BE2C (cell line): ENCODE measurements at regions not wholly inside any gene's neighbourhood (a gene's known extent, or its start where the extent isn't known, plus 50 kb on each side); places are given as distances from the start of the nearest gene placed in this dataset.

Source experiments
- DNase-seq: peaks from one replicate; pipeline ENCODE4 v3.0.0-alpha.2; 2020
- H3K27me3 ChIP-seq: fragments of 250-450 bp; sonication (Bioruptor Pico); 2 replicates; pipeline ENCODE4 v1.5.1; 2020; ENCODE audit warnings: mild to moderate bottlenecking
- H3K36me3 ChIP-seq: fragments of 250-450 bp; sonication (Bioruptor Pico); 2 replicates; pipeline ENCODE4 v1.5.1; 2020; ENCODE audit warnings: mild to moderate bottlenecking
- H3K4me1 ChIP-seq: fragments of 250-450 bp; sonication (Bioruptor Pico); 2 replicates; pipeline ENCODE4 v1.5.1; 2020
- H3K4me3 ChIP-seq: 2 replicates; pipeline ENCODE4 v1.5.1; 2011; ENCODE audit warnings: low read depth, low read length
- H3K9me3 ChIP-seq: fragments of 250-450 bp; sonication (Bioruptor Pico); 2 replicates; pipeline ENCODE4 v1.5.1; 2020
- TF ChIP-seq, protein P1 (sequence below): IDR thresholded peaks from 2 replicates; pipeline ENCODE4 v1.5.1; 2012; ENCODE audit warnings: mild to moderate bottlenecking, low read depth, low read length

GRCh38 chr14:85169381-85169780 lies 360.6 kb upstream of the FLRT2 start:
- Histone ChIP-seq H3K27me3 (no peaks in the 10 kb centered on the region), H3K4me3 (no peak overlapping the region), H3K9me3 (no peaks in the 10 kb centered on the region), H3K36me3 (no peaks in the 10 kb centered on the region), H3K4me1 (no peaks in the 10 kb centered on the region)
- TF ChIP-seq, protein P1, sequence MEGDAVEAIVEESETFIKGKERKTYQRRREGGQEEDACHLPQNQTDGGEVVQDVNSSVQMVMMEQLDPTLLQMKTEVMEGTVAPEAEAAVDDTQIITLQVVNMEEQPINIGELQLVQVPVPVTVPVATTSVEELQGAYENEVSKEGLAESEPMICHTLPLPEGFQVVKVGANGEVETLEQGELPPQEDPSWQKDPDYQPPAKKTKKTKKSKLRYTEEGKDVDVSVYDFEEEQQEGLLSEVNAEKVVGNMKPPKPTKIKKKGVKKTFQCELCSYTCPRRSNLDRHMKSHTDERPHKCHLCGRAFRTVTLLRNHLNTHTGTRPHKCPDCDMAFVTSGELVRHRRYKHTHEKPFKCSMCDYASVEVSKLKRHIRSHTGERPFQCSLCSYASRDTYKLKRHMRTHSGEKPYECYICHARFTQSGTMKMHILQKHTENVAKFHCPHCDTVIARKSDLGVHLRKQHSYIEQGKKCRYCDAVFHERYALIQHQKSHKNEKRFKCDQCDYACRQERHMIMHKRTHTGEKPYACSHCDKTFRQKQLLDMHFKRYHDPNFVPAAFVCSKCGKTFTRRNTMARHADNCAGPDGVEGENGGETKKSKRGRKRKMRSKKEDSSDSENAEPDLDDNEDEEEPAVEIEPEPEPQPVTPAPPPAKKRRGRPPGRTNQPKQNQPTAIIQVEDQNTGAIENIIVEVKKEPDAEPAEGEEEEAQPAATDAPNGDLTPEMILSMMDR: no peak
- no peak for DNase-seq

DNA sequence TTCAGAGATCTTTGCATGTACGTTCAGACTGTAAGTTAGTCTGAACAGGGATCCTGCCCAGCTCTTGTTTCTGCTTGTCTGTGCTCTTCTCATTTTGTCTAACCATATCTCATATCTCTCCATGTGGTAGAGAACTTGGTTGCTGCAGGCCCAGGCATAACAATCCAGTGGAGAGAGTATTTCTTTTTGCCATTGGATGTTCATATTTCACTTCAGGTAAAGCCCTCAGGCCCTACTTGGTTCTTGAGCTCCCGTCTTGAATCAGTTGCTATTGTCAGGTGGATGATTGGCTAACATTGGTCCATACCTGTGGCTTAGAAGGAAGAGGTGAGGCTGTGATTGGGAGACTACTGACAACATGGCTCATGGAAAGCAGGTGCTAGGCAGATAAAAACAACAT lies 357.7 kb upstream of the FLRT2 start:
- no peaks in the 10 kb centered on the region for H3K36me3 ChIP-seq
- no peak for DNase-seq
- no peak overlapping the region for H3K4me3 ChIP-seq
- TF ChIP-seq, protein P1: no peak
- H3K27me3 ChIP-seq: no peaks in the 10 kb centered on the region
- H3K4me1 ChIP-seq: no peaks in the 10 kb centered on the region
- H3K9me3 ChIP-seq: no peaks in the 10 kb centered on the region

GRCh38 chr14:85172889-85173477 lies 357.0 kb upstream of the FLRT2 start:
- TF ChIP-seq, protein P1: no peak
- Histone ChIP-seq H3K36me3 (no peaks in the 10 kb centered on the region), H3K9me3 (no peaks in the 10 kb centered on the region), H3K4me1 (no peaks in the 10 kb centered on the region), H3K4me3 (no peak overlapping the region), H3K27me3 (no peaks in the 10 kb centered on the region)
- no peak for DNase-seq

- Histone ChIP-seq H3K4me3 (no peak overlapping the region), H3K4me1 (no peaks in the 10 kb centered on the region), H3K9me3 (no peaks in the 10 kb centered on the region), H3K36me3 (no peaks in the 10 kb centered on the region), H3K27me3 (no peaks in the 10 kb centered on the region)
- DNase-seq: no peak
- TF ChIP-seq, protein P1: no peak
These were observed 354.4 kb upstream of the FLRT2 start for GRCh38 chr14:85175556-85175955.

GRCh38 chr14:85178864-85179263 lies 351.1 kb upstream of the FLRT2 start:
- Histone ChIP-seq H3K4me3 (no peak overlapping the region), H3K27me3 (no peaks in the 10 kb centered on the region), H3K9me3 (no peaks in the 10 kb centered on the region), H3K36me3 (no peaks in the 10 kb centered on the region), H3K4me1 (no peaks in the 10 kb centered on the region)
- no peak for DNase-seq
- TF ChIP-seq, protein P1: no peak

- TF ChIP-seq, protein P1: no peak
These were observed 349.1 kb upstream of the FLRT2 start for GRCh38 chr14:85180876-85181275.

More at GRCh38 chr14:85180876-85181275, 349.1 kb upstream of the FLRT2 start:
- Histone ChIP-seq H3K36me3 (no peaks in the 10 kb centered on the region), H3K9me3 (no peaks in the 10 kb centered on the region), H3K4me1 (no peaks in the 10 kb centered on the region), H3K27me3 (no peaks in the 10 kb centered on the region), H3K4me3 (no peak overlapping the region)
- no peak for DNase-seq
